H54 (cell line): ENCODE measurements at regions not wholly inside any gene's neighbourhood (a gene's known extent, or its start where the extent isn't known, plus 50 kb on each side); places are given as distances from the start of the nearest gene placed in this dataset.
"Not testable (repeated sequence)": the region's sequence is repeated elsewhere in the genome, so short reads cannot be mapped to it uniquely, and the experiment has no call there.

ENCODE experiments used
- DNase-seq: peaks from one replicate; pipeline ENCODE4 v3.0.0; 2011; ENCODE audit warnings: low spot score, mixed read lengths; ENCODE audit not compliant: insufficient read length
- FAIRE-seq: peaks from 3 replicates; lab custom pipeline; 2011; peaks lifted over from hg19 to GRCh38; lab: Jason Lieb, UNC
- POLR2A ChIP-seq: IDR thresholded peaks from 2 replicates; pipeline ENCODE4 v1.6.1; 2011; ENCODE audit warnings: low read depth, mild to moderate bottlenecking, low read length

GRCh38 chr16:59341368-59341767, 607.3 kb upstream of the GOT2 start:
- no peak for TF ChIP-seq POLR2A
- no peak for FAIRE-seq
- DNase-seq, result no peak

GRCh38 chr16:59339871-59340270, 605.8 kb upstream of the GOT2 start:
- TF ChIP-seq POLR2A, result no peak
- no peak for DNase-seq
- no peak for FAIRE-seq

- no peak for FAIRE-seq
- TF ChIP-seq POLR2A, result no peak
- DNase-seq, result no peak
Observed at GRCh38 chr16:59336136-59336695, 602.1 kb upstream of the GOT2 start.

- not testable (repeated sequence) for DNase-seq, FAIRE-seq
Observed at GRCh38 chr16:59331708-59332107, 597.6 kb upstream of the GOT2 start.

- no peak for FAIRE-seq
- DNase-seq, result no peak
- TF ChIP-seq POLR2A, result no peak
Observed at GRCh38 chr16:59330019-59330670, 596.0 kb upstream of the GOT2 start.

GRCh38 chr16:59328961-59329360, 594.8 kb upstream of the GOT2 start:
- no peak for FAIRE-seq
- DNase-seq, result no peak
- no peak for TF ChIP-seq POLR2A

GRCh38 chr16:59327894-59328293, 593.8 kb upstream of the GOT2 start:
- TF ChIP-seq POLR2A, result no peak
- DNase-seq (no peak), FAIRE-seq (no peak)

GRCh38 chr16:59326955-59327354, 592.8 kb upstream of the GOT2 start:
- TF ChIP-seq POLR2A, result no peak
- FAIRE-seq (no peak), DNase-seq (no peak)

GRCh38 chr16:59324462-59324861, 590.3 kb upstream of the GOT2 start:
- DNase-seq, result no peak
- no peak for FAIRE-seq
- no peak for TF ChIP-seq POLR2A

- TF ChIP-seq POLR2A, result no peak
- DNase-seq (no peak), FAIRE-seq (no peak)
Observed at GRCh38 chr16:59320657-59321056, 586.5 kb upstream of the GOT2 start.

- DNase-seq, result no peak
- TF ChIP-seq POLR2A, result no peak
- no peak for FAIRE-seq
Observed at GRCh38 chr16:59319871-59320270, 585.8 kb upstream of the GOT2 start.

GRCh38 chr16:59305850-59306249, 571.7 kb upstream of the GOT2 start:
- FAIRE-seq, result no peak
- DNase-seq, result no peak
- no peak for TF ChIP-seq POLR2A

- no peak for TF ChIP-seq POLR2A
- DNase-seq, result no peak
- FAIRE-seq, result no peak
Observed at GRCh38 chr16:59296888-59297287, 562.8 kb upstream of the GOT2 start.

GRCh38 chr16:59295993-59296736, 562.0 kb upstream of the GOT2 start:
- DNase-seq (no peak), FAIRE-seq (no peak)
- no peak for TF ChIP-seq POLR2A

GRCh38 chr16:59295474-59295873, 561.4 kb upstream of the GOT2 start:
- DNase-seq (no peak), FAIRE-seq (no peak)
- TF ChIP-seq POLR2A, result no peak
